ENCODE measurements at regions not wholly inside any gene's neighbourhood (a gene's known extent, or its start where the extent isn't known, plus 50 kb on each side); places are given as distances from the start of the nearest gene placed in this dataset.

DNA sequence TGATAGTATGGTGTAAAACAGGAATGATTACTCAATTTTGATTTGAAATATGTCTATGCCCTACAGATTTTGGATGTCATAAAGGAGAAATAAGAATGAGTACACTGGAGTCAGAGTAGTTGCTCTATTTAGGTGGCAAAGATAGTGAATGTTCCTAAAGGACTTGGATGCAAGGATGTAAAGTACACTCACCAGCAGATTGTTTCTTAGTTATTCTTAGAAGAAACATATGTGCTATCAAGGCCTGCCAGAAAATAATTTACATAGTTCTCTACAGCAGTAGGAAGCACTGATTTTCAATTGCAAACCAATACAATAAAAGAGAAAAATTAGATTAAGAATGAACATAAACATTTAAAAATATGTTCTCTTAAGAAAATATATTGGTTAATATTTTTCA is 259.4 kb downstream of the PPP1R3A start:
- TF ChIP-seq, protein P1, sequence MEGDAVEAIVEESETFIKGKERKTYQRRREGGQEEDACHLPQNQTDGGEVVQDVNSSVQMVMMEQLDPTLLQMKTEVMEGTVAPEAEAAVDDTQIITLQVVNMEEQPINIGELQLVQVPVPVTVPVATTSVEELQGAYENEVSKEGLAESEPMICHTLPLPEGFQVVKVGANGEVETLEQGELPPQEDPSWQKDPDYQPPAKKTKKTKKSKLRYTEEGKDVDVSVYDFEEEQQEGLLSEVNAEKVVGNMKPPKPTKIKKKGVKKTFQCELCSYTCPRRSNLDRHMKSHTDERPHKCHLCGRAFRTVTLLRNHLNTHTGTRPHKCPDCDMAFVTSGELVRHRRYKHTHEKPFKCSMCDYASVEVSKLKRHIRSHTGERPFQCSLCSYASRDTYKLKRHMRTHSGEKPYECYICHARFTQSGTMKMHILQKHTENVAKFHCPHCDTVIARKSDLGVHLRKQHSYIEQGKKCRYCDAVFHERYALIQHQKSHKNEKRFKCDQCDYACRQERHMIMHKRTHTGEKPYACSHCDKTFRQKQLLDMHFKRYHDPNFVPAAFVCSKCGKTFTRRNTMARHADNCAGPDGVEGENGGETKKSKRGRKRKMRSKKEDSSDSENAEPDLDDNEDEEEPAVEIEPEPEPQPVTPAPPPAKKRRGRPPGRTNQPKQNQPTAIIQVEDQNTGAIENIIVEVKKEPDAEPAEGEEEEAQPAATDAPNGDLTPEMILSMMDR (conservative IDR thresholded peaks at IDR 0.05) = no peak
- TF ChIP-seq ZFX (IDR thresholded peaks at IDR 0.05) = no peak

All from C4-2B (cell line).